Stimulated activated CD8-positive, alpha-beta memory T cell treated with anti-CD3 and anti-CD28 coated beads, Interleukin-7, amount 100 ng/mL, for 4 hours (primary cell): ENCODE measurements at regions not wholly inside any gene's neighbourhood (a gene's known extent, or its start where the extent isn't known, plus 50 kb on each side); places are given as distances from the start of the nearest gene placed in this dataset.
"Not testable (repeated sequence)": the region's sequence is repeated elsewhere in the genome, so short reads cannot be mapped to it uniquely, and the experiment has no call there.

ENCODE experiments used
- DNase-seq, 2 donors: peaks; one replicate each; pipeline ENCODE4 v3.0.0-alpha.2; 2020; ENCODE audit warnings: low read depth in 2 of 2

- no peak for DNase-seq
These were observed 177.2 kb upstream of the DTNBP1 start for GRCh38 chr6:15839969-15840541.

DNA sequence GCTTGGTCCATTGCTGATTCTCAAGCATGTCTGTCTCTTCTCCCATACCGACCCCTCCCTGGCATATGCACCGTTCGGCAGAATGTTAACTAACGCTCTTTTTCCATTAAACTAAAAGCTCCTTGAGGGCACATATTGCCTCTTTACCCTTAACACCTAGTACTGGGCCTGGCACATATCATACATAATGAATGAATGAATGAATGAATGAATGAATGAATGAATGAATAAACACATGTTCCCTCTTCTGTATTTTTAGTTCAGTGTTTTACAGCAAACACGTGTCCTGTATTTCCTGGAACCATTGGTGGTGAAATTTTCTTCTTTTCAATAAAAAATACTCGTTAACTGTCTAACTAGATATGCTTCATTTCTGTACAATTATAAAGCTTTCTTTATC is 174.4 kb upstream of the DTNBP1 start:
- DNase-seq, result no peak

DNA sequence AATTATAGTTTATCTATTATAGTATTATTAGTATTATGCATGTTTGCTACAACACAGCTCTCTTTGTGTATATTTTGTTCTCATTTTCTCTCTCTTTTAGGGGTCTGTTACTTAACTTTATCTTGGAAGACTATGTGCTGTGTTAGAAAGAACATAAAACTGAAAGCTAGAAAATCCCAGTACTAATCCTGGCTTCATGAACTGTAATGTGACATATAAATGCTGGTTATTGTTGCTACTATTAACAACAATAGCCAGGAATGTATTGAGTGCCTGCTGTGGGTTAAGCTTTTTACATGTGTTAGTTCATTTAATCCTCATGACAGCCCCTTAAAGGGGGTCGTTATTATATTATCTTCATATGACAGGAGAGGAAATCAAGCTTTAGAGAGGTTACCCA is 170.0 kb upstream of the DTNBP1 start:
- DNase-seq, result no peak

DNA sequence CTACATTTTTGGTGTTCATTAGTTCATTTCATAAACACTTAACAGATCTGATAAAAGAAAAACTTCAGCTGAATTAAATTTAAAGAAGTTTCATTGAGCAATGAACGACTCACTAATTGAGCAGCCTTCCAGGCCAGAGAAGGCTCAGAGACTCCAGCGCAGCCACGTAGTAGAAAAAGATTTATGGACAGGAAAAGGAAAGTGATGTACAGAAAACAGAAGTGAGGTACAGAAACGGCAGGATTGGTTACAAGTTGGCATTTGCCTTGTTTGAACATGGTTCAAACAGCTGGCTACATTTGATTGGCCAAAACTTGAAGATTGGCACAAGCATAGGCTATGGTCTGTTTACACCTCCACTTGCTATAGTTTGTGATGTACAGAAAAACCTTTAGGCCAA is 166.3 kb upstream of the DTNBP1 start:
- no peak for DNase-seq

- DNase-seq, result no peak
These were observed 164.8 kb upstream of the DTNBP1 start for GRCh38 chr6:15827496-15828255.

GRCh38 chr6:15826814-15827318 is 164.0 kb upstream of the DTNBP1 start:
- DNase-seq, result no peak

DNA sequence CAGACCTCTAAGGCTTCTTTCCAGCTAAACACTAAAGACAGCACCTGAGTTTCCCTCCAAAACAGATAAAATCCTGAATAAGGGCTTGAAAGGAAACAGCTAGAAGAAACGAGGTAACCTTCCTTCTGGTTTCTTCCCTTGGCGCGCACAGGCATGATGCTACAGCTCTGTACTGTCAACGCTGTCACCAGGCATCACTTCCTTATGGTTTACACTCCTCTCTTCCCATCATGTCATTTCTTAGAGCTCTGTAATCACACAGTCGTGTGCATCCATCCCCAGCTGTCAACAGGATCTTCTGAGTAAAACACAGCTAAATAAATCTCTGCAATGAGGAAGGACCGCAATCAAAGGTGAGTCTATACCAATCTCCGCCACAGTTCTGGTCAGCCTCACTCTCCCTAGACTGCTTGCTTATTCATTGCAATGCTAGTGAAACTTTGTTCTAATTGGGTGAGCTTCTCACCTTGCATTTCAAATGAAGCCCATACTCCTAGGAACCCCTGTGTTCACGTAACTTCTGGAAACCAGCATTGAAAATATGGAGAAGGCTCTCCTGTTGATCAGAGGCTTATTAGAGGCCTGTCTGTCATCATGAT is 162.6 kb upstream of the DTNBP1 start:
- no peak for DNase-seq

DNA sequence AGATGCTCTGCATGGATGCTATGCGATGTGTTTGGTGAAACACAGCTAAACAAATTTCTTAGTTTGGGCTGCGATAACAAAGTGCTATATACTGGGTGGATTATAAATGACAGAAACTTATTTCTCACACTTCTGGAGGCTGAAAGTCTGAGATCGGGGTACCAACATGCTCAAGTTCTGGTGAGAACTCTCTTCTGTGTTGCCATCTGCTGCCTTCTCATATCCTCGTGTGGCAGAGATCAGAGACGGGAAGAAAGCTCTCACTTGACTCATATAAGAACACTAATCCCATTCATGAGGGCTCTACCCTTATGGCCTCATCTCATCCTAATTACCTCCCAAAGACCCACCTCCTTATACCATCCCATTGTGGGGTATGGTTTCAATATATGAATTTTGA is 162.0 kb upstream of the DTNBP1 start:
- DNase-seq, result no peak

DNA sequence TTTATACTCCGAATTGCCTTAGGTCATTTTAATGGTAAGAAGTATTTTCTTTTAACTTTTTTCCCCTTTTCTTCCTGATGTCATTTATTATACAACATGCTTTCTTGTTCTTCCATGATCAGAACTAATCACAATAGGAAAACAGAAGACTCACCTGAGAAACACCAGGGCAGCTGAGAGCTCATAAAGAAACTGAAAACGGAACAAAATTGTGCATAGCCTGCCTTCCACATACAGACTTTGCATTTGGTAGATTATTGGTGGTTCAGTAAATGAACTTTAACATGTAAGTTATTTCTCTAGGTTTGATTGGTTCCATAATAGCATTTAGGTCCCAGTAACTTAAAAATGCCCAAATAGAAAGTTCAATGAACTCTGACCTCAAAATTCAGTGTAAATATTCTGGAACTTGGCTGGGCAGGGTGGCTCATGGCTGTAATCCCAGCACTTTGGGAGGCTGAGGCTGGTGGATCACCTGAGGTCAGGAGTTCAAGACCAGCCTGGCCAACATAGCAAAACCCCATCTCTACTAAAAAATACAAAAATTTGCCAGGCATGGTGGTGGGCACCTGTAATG is 161.1 kb upstream of the DTNBP1 start:
- DNase-seq, result no peak

DNA sequence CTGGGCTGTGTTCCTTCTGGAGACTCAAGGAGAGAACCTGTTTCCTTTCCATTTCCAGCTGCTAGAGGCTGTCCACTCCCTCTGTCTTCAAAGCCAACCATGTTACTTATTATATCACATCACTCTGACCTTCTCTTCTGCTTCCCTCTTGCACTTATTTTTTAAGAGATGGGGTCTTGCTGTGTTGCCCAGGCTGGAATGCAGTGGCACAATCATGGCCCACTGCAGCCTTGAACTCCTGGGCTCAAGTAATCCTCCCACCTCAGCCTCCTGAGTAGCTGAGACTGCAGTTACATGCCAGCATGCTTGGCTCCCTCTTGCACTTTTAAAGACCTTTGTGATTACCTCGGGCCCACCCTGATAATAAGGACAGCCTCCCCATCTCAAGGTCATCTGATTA is 160.0 kb upstream of the DTNBP1 start:
- DNase-seq, result no peak

- no peak for DNase-seq
These were observed 157.0 kb upstream of the DTNBP1 start for GRCh38 chr6:15819841-15820240.

- DNase-seq, result no peak
These were observed 156.4 kb upstream of the DTNBP1 start for GRCh38 chr6:15819226-15819625.

DNA sequence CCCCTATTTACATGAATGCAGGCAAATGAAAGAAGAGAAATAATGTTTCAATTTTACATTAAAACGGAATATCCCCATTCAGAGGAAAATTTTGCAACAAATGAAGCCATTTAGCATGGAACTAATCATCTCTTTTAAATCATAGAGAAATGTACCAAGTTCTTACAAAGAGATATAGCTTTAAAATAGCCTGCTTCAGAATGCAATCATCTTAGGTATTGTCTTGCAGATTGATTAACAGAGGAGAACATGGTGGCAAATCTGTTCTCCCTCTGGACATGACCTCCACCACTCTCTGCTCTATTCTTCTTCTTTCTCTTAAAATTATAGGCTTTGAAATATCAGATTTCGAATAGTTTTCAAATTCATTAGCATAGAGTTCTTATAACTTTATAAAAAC is 155.7 kb upstream of the DTNBP1 start:
- DNase-seq, result no peak

DNA sequence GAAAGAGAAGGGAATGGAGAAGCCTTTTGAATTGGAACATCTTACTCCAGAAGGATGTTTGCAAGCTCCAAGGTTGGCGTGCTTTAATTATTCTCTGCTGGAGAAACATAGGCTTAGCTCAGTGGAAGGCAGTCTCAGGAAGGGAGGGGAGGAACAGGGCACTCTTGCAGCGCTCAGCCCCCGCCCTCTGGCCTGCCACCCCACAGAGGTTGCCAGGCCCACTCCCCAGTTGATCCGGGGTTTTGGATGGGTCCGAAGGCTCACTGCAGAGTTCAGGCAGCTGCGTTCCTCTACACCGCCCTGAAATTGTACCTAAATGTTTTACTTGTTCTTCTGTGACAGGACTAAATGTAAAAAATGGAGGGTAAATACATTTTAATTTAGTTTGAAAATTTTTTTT is 155.2 kb upstream of the DTNBP1 start:
- DNase-seq, result no peak

DNA sequence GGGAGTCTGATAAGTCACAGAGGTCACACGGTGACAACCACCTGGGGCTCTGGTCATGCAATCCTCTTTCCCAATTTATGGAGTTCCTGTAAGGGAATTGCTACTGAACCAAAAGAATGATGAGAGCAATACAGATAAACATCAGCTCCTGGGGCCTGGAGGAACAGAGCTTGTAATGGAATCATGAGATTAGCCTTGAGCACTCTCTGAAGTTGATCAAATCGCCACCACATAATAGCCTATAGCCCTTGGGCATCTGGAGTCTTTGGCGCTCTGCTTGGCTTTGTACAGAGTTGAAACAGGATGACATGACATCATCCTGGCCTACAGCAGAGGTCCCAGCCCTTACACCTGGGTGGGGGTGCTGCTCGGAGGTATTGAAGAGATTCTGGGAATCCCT is 154.3 kb upstream of the DTNBP1 start:
- no peak for DNase-seq

- DNase-seq, result no peak
These were observed 153.8 kb upstream of the DTNBP1 start for GRCh38 chr6:15816661-15817060.

- not testable (repeated sequence) for DNase-seq
These were observed 150.9 kb upstream of the DTNBP1 start for GRCh38 chr6:15813698-15814097.

DNA sequence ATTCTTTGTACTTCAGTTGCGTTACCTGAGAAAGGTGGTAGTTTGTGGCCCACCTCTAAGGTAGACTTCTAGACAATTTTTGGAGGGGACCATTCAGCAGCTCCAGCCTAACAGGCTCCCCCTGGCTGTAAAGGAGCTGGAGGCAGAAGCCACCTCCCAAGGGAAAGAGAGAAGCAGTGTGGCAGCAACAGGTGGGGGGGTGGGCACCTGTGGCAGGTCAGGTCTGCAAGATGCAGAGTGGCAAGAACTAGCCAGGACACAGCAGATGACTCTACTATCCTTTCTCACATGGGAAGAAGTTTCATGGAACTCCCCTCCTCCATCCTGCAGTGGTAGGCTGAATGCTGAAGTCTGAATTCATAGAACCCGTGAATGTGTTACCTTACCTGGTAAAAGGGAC is 148.3 kb upstream of the DTNBP1 start:
- no peak for DNase-seq

DNA sequence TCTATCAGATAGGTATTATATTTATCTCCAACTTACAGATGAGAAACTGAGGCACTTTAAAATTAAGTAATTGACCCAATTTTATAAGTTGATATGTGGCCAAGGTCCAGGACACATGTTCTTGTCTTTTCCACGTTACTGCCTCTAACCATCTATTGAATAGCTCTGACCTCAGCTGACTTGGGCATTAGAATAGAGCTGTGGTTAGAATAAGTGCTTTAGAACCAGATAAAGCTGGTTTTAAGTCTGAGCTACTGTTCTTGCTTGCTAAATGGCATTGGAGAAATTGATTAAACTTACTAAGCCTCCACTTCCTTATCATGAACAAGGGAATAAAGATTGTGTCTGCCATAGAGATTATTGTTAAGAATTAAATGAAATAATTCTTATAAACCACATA is 147.8 kb upstream of the DTNBP1 start:
- no peak for DNase-seq

GRCh38 chr6:15809367-15809766 is 146.5 kb upstream of the DTNBP1 start:
- no peak for DNase-seq

DNA sequence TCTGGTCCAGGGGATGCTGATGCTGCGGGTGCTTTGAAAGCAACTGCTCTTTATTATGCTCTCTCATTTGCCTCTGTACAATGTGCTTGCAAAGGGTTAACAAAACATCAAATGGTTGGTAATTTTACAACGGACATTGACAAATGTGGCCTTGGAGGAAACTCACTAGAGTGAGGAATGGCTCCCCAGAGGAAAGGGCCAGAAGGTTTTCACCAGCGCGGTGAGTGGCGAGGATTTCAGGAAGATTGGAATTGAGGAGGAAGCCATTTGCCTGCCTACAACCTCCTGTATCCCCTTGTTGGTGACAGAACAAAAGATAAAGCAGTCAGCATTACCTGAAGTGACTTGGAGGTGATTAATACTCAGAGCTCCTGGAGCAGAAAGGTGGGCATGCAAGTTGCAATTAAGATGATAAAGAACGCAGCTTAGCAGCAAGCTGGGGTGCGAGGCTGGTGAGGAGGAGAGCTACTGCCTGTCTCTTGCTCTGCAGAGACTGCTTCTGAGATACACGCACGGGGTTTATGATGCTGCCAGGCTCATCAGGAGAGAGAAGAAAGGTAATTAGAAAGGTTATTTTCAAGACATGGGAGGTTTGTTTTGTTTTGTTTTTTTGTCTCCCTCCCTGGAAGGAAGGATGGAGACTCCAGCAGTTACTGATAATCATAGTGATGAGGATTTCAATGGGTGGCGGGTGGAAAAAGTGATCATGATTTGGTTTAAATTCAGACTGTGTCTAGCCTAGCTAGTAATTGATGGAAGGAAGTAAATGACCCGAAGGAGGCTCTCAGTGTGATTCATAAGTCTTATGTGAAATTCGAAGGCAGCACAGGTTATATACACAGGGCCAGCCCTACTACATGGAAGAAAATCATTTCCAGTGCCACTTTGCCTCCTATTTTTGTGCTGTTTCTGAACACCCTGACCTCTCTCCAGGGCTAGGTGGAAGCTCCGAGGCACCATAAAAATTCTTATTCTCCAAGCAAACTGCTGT is 141.6 kb upstream of the DTNBP1 start:
- no peak for DNase-seq

DNA sequence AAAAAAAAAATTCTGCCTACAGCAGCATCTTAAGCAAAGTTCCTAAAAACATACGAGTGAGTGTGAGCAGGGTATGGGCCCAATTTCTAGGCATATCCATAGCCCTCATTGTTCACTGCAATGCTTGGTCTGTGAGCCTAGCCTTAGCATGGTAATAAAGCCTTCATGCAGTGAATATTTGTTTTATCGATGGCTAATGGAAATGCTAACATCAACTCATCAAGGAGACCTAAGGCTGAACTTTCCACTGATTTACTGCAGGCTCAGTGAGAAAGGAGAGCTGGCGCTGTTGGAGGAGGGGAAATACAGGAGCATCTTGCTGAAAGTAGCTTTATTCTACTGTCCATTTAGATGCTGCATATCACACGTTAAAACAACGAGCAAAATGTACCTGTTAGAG is 139.6 kb upstream of the DTNBP1 start:
- no peak for DNase-seq
